Tibial artery (tissue), 4 donors: ENCODE measurements at regions not wholly inside any gene's neighbourhood (a gene's known extent, or its start where the extent isn't known, plus 50 kb on each side); places are given as distances from the start of the nearest gene placed in this dataset.
"Not testable (repeated sequence)": the region's sequence is repeated elsewhere in the genome, so short reads cannot be mapped to it uniquely, and the experiment has no call there.

Experiments used
- DNase-seq, 2 donors: peaks; one replicate each; pipeline ENCODE4 v3.0.0-alpha.2; 2019
- H3K27ac ChIP-seq, 2 donors: fragments of 200-600 bp; sonication (generic) in 1 of 2; 1 replicate in 1 of 2; 2 replicates in 1 of 2; pipeline ENCODE4 v1.5.1; 2018 to 2019; ENCODE audit warnings: mild to moderate bottlenecking in 1 of 2
- H3K27me3 ChIP-seq, 2 donors: fragments of 200-600 bp; sonication (generic) in 1 of 2; one replicate each; pipeline versions ENCODE4 v1.5.1 to v1.6.0; 2016 to 2019
- H3K36me3 ChIP-seq, 3 donors: fragments of 200-600 bp; sonication (generic) in 2 of 3; one replicate each; pipeline ENCODE4 v1.5.1; 2016 to 2019; ENCODE audit warnings: mild to moderate bottlenecking in 2 of 3
- H3K4me1 ChIP-seq, 4 donors: fragments of 200-600 bp; sonication (generic) in 2 of 4; 1 replicate in 3 of 4; 2 replicates in 1 of 4; pipeline ENCODE4 v1.5.1; 2016 to 2019
- H3K4me3 ChIP-seq, 2 donors: fragments of 200-600 bp; sonication (generic) in 1 of 2; 1 replicate in 1 of 2; 2 replicates in 1 of 2; pipeline ENCODE4 v1.5.1; 2018 to 2019; ENCODE audit warnings: mild to moderate bottlenecking in 2 of 2
- H3K9me3 ChIP-seq, 3 donors: fragments of 200-600 bp; sonication (generic) in 1 of 3; one replicate each; pipeline ENCODE4 v1.5.1; 2016 to 2019
- CTCF ChIP-seq, 2 experiments: fragments of 200-600 bp in 1 of 2; fragments of 450-650 bp in 1 of 2; IDR thresholded peaks; one replicate each; pipeline ENCODE4 v1.5.1; 2017 to 2019; ENCODE audit warnings: antibody characterized with exemption in 2 of 2, mild to moderate bottlenecking in 1 of 2, moderate library complexity in 1 of 2
- intact Hi-C: fragments of 100-400 bp; cut with DNase I; formaldehyde crosslinking; loops from one replicate; pipeline ENCODE4 v1.15.0; 2023; ENCODE audit warnings: low total_unique reads

DNA sequence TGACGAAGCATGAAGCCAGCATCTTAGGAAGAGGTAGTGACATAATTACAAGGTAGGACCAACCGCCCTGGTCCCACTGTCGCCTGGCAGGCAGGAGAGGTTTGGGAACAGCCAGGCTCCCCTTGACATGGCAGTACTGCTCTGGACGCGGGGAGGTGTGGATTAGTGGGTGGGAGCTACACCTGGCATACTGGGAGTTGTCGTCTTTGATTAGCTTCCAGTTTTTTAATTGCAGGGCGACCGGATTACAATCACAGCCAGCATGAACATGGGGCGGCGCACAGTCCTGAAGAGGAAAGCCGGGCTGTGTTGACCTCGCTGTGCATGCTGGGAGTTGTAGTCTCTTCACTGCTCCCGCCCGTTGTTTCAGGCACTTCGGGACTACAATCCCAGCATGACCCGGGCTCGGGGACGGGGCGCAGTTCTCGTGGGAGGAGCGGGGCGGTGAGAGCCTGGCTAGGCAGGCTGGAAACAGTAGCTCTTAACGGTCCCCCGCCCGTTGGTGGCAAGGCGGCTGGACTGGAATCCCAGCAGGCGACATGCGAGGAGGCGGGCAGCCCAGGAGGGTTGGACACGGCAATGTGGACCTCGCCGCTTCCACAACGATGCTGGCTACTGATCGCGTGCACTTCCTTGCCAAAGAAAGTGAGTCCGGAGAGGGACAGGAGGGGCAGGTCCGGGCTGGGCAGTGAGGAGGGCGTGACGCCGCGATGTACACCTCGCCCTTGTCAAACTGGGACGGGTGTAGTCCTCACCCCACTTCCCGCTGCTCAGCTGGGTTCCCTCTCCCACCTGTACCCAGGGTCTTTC is 98.0 kb upstream of the ZNF722 start:
- Histone ChIP-seq H3K4me3 (peak overlapping the region; percentile 58 to 79), H3K4me1 (peaks cover 0 to 15% (median 5%) of the 10 kb centered on the region in 4 donors), H3K36me3 (no peaks in the 10 kb centered on the region), H3K27ac (peak overlapping the region; percentile 55 to 57), H3K27me3 (no peaks in the 10 kb centered on the region), H3K9me3 (peaks cover 0 to 11% (median 0%) of the 10 kb centered on the region in 3 donors)
- TF ChIP-seq CTCF (IDR thresholded peaks at IDR 0.05): no peak
- peak; percentile 94 to 96 for DNase-seq
- intact Hi-C loops: no loop called here

GRCh38 chr7:63901204-63901506 is 97.5 kb upstream of the ZNF722 start:
- peak overlapping the region; percentile 55 to 57 for H3K27ac ChIP-seq

GRCh38 chr7:63918986-63919385 is 79.7 kb upstream of the ZNF722 start:
- Histone ChIP-seq H3K9me3 (no peaks in the 10 kb centered on the region), H3K36me3 (no peaks in the 10 kb centered on the region), H3K4me1 (no peaks in the 10 kb centered on the region), H3K27ac (no peak overlapping the region), H3K27me3 (no peaks in the 10 kb centered on the region), H3K4me3 (no peak overlapping the region)
- intact Hi-C loops: no loop called here
- TF ChIP-seq CTCF (IDR thresholded peaks at IDR 0.05): no peak
- DNase-seq: no peak

More at GRCh38 chr7:63901204-63901506, 97.5 kb upstream of the ZNF722 start:
- H3K36me3 ChIP-seq, H3K27me3 ChIP-seq, intact Hi-C loops, DNase-seq: not testable (repeated sequence)
- Histone ChIP-seq H3K9me3 (peaks cover 0 to 11% (median 0%) of the 10 kb centered on the region in 3 donors), H3K4me3 (peak overlapping the region; percentile 58 to 79), H3K4me1 (peaks cover 0 to 15% (median 5%) of the 10 kb centered on the region in 4 donors)

DNA sequence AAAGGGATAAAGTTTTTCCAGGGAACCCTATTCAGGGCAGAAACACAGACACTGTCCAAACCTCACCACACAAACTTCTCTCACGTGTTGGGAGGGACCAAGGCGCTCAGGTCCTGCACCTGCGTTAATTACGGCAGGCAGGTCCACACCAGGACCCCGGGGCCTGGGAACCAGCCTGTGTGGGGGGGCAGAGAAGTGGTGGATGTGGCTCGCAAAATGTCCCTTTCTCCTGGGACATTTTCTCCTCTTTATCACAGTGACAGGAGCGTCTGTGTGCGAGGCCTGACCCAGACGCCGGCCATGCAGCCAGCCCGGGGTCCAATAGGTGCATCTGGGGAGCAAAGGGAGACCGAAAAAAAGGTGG is 73.4 kb upstream of the ZNF722 start:
- TF ChIP-seq CTCF (IDR thresholded peaks at IDR 0.05): no peak
- intact Hi-C loops: no loop called here
- H3K27ac ChIP-seq: peak overlapping the region; percentile 77 to 78
- H3K36me3 ChIP-seq: no peaks in the 10 kb centered on the region
- peak overlapping the region; percentile 58 to 75 for H3K4me3 ChIP-seq
- H3K9me3 ChIP-seq: peaks cover 0 to 10% (median 0%) of the 10 kb centered on the region in 3 donors
- H3K27me3 ChIP-seq: no peaks in the 10 kb centered on the region
- peaks cover 0 to 12% (median 7%) of the 10 kb centered on the region in 4 donors for H3K4me1 ChIP-seq
- no peak for DNase-seq

DNA sequence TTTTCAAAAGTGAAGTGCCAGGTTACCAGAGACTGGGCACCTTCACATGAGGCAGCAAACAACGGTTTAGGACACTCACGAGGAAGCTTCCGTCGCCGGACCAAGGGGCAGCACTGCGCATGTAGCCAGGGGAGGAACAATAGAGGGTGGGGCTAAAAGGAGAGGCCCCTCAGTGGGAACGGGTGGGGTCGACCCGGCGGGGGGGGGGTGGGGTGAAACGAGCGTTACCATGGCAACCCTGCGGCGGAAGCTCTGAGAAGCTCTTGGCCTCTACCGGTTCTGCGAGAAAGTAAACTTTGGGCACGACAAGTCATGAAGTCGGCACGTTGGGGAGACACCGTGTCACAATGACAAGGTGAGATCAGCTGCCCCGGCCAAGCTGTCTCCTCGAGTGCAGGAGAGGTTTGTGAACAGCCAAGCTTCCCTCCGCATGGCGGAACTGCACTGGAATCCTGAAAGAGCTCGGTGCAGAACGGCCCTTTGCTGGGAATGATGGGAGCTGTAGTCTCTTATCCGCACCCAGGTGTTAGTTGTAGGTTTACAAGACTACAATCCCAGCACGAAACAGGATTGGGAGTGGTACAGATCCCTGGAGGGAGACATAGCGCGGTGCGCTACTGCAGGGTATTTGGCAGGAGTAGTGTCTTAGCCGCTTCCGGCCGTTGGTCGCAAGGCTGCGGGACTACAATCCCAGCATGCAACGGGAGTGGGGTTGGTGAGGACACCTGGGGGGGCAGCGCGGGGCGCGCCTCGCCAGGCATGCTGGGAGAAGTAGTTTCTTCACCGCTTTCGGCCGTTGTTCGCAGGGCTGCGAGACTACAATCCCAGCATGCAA is 72.8 kb upstream of the ZNF722 start:
- peak; percentile 93 to 94 for DNase-seq
- peak overlapping the region; percentile 58 to 75 for H3K4me3 ChIP-seq
- no peak for TF ChIP-seq CTCF (IDR thresholded peaks at IDR 0.05)
- H3K4me1 ChIP-seq: peaks cover 0 to 12% (median 7%) of the 10 kb centered on the region in 4 donors
- H3K9me3 ChIP-seq: peaks cover 0 to 10% (median under 1%) of the 10 kb centered on the region in 3 donors
- intact Hi-C loops: no loop called here
- H3K36me3 ChIP-seq: no peaks in the 10 kb centered on the region
- H3K27ac ChIP-seq: peak overlapping the region; percentile 77 to 78
- H3K27me3 ChIP-seq: peaks cover 0 to under 1% of the 10 kb centered on the region in 2 donors

- Histone ChIP-seq H3K9me3 (peaks cover 0 to 10% (median 7%) of the 10 kb centered on the region in 3 donors), H3K36me3 (no peaks in the 10 kb centered on the region), H3K4me1 (peaks cover 0 to 12% (median 7%) of the 10 kb centered on the region in 4 donors), H3K27ac (peak overlapping the region; percentile 77 to 78), H3K4me3 (peak overlapping the region; percentile 58 to 75), H3K27me3 (peaks cover 0 to 6% of the 10 kb centered on the region in 2 donors)
- intact Hi-C loops: no loop called here
- DNase-seq: no peak
- TF ChIP-seq CTCF (IDR thresholded peaks at IDR 0.05): no peak
Measured at GRCh38 chr7:63927261-63927660, 71.4 kb upstream of the ZNF722 start.
